ENCODE measurements at regions not wholly inside any gene's neighbourhood (a gene's known extent, or its start where the extent isn't known, plus 50 kb on each side); places are given as distances from the start of the nearest gene placed in this dataset.

GRCh38 chr5:6877986-6878828 lies 165.0 kb downstream of the TENT4A start:
- no peak for TF ChIP-seq CTCF (conservative IDR thresholded peaks at IDR 0.05; ENCODE audit: low read depth, low read length)
- no peak for TF ChIP-seq EZH2 (IDR thresholded peaks at IDR 0.05; ENCODE audit: borderline replicate concordance, low read depth, low read length, poor library complexity, severe bottlenecking)

All from A673 (cell line).